A673 (cell line): ENCODE measurements at regions not wholly inside any gene's neighbourhood (a gene's known extent, or its start where the extent isn't known, plus 50 kb on each side); places are given as distances from the start of the nearest gene placed in this dataset.

Experiments
- BruUV-seq: library from RNA; stranded (reverse); fragments of 400-500 nt; replicated peaks from 2 replicates; lab custom pipeline; 2021; lab: Mats Ljungman, UMichigan
- CTCF ChIA-PET: fragments of 300-600 bp; sonication (Branson Sonifier 250); formaldehyde crosslinking; loops from one replicate; lab custom pipeline; 2022; ENCODE audit warnings: antibody characterized with exemption; lab: Charles Lee
- POLR2A ChIA-PET: fragments of 300-600 bp; sonication (Branson Sonifier 250); formaldehyde crosslinking; loops from one replicate; lab custom pipeline; 2022; ENCODE audit warnings: antibody characterized with exemption; ENCODE audit not compliant: low non-redundant PET; lab: Charles Lee
- DNase-seq: peaks from one replicate; pipeline ENCODE4 v3.0.0-alpha.2; 2015; ENCODE audit warnings: low spot score
- H3K27ac ChIP-seq: fragments of 200-600 bp; sonication (generic); 2 replicates; pipeline ENCODE4 v1.5.1; 2016; ENCODE audit warnings: mixed run types, low read depth, mild to moderate bottlenecking, mixed read lengths, antibody characterized with exemption, low read length; ENCODE audit not compliant: poor library complexity, severe bottlenecking
- H3K27me3 ChIP-seq: fragments of 200-600 bp; sonication (generic); replicated peaks from 2 replicates; pipeline ENCODE4 v1.6.1; 2017; ENCODE audit warnings: mixed run types, low read depth, mild to moderate bottlenecking, mixed read lengths, antibody characterized with exemption, low read length; ENCODE audit not compliant: insufficient read depth, poor library complexity
- H3K36me3 ChIP-seq: fragments of 200-600 bp; sonication (generic); 2 replicates; pipeline ENCODE4 v1.6.1; 2016; ENCODE audit warnings: mixed run types, mild to moderate bottlenecking, mixed read lengths, antibody characterized with exemption, low read length; ENCODE audit not compliant: insufficient read depth, poor library complexity, severe bottlenecking
- H3K4me1 ChIP-seq: fragments of 200-600 bp; sonication (generic); 2 replicates; pipeline ENCODE4 v1.6.1; 2017; ENCODE audit warnings: mixed run types, mild to moderate bottlenecking, mixed read lengths, antibody characterized with exemption, low read length; ENCODE audit not compliant: insufficient read depth, poor library complexity, severe bottlenecking
- H3K4me3 ChIP-seq: fragments of 200-600 bp; sonication (generic); 2 replicates; pipeline ENCODE4 v1.5.1; 2016; ENCODE audit warnings: low read depth, mixed run types, mild to moderate bottlenecking, mixed read lengths, low read length; ENCODE audit not compliant: poor library complexity, severe bottlenecking
- H3K9me3 ChIP-seq: fragments of 200-600 bp; sonication (generic); 2 replicates; pipeline ENCODE4 v1.6.1; 2016; ENCODE audit warnings: mixed run types, low read depth, mild to moderate bottlenecking, mixed read lengths, antibody characterized with exemption, low read length; ENCODE audit not compliant: poor library complexity, severe bottlenecking
- EZH2 ChIP-seq: fragments of 200-600 bp; sonication (generic); IDR thresholded peaks from 2 replicates; pipeline ENCODE4 v1.6.1; 2017; ENCODE audit warnings: borderline replicate concordance, low read depth, mild to moderate bottlenecking, mixed read lengths, antibody characterized with exemption, low read length; ENCODE audit not compliant: poor library complexity, severe bottlenecking
- intact Hi-C: fragments of 100-400 bp; cut with micrococcal nuclease; formaldehyde crosslinking; loops from one replicate; pipeline ENCODE4 v1.10.0; 2022; ENCODE audit not compliant: unreplicated experiment
- TF ChIP-seq, protein P1 (sequence below): fragments of 300-800, 200-600 bp; sonication (generic); conservative IDR thresholded peaks from 2 replicates; pipeline ENCODE4 v1.5.1; 2017; ENCODE audit warnings: low read depth, mild to moderate bottlenecking, antibody characterized with exemption, low read length, moderate library complexity, mixed read lengths

DNA sequence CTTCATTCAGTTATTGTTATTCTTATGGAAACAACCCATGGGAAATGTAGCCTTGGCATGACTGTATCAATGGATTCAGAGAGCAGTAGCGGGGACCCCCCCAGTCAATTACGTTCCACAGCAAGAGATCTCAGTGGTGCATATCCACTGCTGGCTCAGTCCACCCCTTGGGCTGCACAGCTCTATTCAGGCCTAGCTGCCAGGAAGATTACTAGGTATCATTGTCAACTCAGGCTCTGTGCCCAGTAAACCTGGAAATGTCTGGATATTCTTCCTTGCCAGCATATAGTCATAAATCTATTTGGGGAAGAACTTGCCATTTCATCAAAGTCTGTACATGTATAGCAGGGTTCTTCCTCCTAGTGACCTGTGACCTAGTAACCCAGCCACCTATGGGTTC, 128.1 kb upstream of the CCDC54 start:
- no peaks in the 10 kb centered on the region for H3K27me3 ChIP-seq
- intact Hi-C loops: loop anchor here (10.0 kb wide), 1 partner anchor 276 kb away; the partner anchor contains the start of gene BBX
- no peak overlapping the region for H3K27ac ChIP-seq
- H3K36me3 ChIP-seq: no peaks in the 10 kb centered on the region
- no peak for DNase-seq
- TF ChIP-seq, protein P1, sequence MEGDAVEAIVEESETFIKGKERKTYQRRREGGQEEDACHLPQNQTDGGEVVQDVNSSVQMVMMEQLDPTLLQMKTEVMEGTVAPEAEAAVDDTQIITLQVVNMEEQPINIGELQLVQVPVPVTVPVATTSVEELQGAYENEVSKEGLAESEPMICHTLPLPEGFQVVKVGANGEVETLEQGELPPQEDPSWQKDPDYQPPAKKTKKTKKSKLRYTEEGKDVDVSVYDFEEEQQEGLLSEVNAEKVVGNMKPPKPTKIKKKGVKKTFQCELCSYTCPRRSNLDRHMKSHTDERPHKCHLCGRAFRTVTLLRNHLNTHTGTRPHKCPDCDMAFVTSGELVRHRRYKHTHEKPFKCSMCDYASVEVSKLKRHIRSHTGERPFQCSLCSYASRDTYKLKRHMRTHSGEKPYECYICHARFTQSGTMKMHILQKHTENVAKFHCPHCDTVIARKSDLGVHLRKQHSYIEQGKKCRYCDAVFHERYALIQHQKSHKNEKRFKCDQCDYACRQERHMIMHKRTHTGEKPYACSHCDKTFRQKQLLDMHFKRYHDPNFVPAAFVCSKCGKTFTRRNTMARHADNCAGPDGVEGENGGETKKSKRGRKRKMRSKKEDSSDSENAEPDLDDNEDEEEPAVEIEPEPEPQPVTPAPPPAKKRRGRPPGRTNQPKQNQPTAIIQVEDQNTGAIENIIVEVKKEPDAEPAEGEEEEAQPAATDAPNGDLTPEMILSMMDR: no peak
- TF ChIP-seq EZH2: no peak
- POLR2A ChIA-PET: no interaction called here
- CTCF ChIA-PET: no interaction called here
- H3K4me1 ChIP-seq: no peaks in the 10 kb centered on the region
- H3K9me3 ChIP-seq: no peaks in the 10 kb centered on the region
- BruUV-seq: no TSS peak
- H3K4me3 ChIP-seq: no peak overlapping the region

DNA sequence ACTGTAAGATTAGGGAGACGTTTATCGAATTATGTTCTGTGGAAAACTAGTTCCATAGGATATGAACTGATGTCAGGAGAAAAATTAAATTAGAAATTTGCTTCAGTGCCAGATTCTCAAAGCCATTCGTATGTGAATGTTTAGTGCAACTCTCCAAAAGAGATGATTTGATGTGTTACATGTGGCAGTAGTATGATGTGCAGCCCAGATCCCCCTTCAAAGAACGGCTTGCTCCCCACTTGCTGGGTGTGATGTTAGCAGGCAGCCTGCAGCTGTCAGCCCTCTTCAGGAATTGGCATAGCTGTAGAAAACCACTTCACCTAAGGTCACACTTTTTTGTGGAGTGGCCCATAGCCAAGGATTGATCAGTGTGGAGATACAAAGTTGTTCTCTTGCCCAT, 127.0 kb upstream of the CCDC54 start:
- CTCF ChIA-PET: no interaction called here
- TF ChIP-seq, protein P1: no peak
- no peak for TF ChIP-seq EZH2
- Histone ChIP-seq H3K36me3 (no peaks in the 10 kb centered on the region), H3K4me3 (no peak overlapping the region), H3K27me3 (no peaks in the 10 kb centered on the region), H3K27ac (no peak overlapping the region), H3K4me1 (no peaks in the 10 kb centered on the region), H3K9me3 (no peaks in the 10 kb centered on the region)
- intact Hi-C loops: no loop called here
- DNase-seq: no peak
- no TSS peak for BruUV-seq
- POLR2A ChIA-PET: no interaction called here

DNA sequence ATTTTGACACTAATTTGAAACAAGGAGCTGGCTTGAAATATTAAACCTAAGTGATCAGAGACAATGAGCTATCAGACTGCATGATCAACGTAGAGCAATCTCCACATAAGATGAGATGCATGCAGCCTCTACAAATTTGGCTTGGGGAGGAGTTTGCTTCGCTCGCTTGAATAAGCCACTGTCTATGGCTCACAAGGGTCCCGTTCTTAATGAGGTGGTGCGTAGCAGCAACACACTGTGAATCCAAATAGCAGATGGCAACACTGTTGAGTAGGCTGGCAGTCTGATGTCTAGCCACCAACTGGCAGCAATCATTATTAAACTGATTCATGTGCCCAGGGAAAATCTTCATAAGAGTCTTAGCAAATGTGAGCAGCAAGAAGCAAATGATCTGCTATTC, 125.4 kb upstream of the CCDC54 start:
- no peak overlapping the region for H3K4me3 ChIP-seq
- DNase-seq: no peak
- TF ChIP-seq, protein P1: no peak
- TF ChIP-seq EZH2: no peak
- CTCF ChIA-PET: no interaction called here
- intact Hi-C loops: no loop called here
- H3K27ac ChIP-seq: no peak overlapping the region
- BruUV-seq: no TSS peak
- no peaks in the 10 kb centered on the region for H3K4me1 ChIP-seq
- H3K27me3 ChIP-seq: no peaks in the 10 kb centered on the region
- no peaks in the 10 kb centered on the region for H3K9me3 ChIP-seq
- H3K36me3 ChIP-seq: no peaks in the 10 kb centered on the region
- POLR2A ChIA-PET: no interaction called here
